Caki2 (cell line): ENCODE measurements at regions not wholly inside any gene's neighbourhood (a gene's known extent, or its start where the extent isn't known, plus 50 kb on each side); places are given as distances from the start of the nearest gene placed in this dataset.
"Not testable (repeated sequence)": the region's sequence is repeated elsewhere in the genome, so short reads cannot be mapped to it uniquely, and the experiment has no call there.

ENCODE experiments used
- DNase-seq: peaks from one replicate; pipeline ENCODE4 v3.0.0-alpha.2; 2015; ENCODE audit warnings: low read depth
- in situ Hi-C: cut with HindIII; loops from 2 replicates; pipeline ENCODE4 v1.10.0; 2016; ENCODE audit warnings: low sequenced_read_pairs, low pct_unique_long_range_greater_than_20kb, mixed read lengths

DNA sequence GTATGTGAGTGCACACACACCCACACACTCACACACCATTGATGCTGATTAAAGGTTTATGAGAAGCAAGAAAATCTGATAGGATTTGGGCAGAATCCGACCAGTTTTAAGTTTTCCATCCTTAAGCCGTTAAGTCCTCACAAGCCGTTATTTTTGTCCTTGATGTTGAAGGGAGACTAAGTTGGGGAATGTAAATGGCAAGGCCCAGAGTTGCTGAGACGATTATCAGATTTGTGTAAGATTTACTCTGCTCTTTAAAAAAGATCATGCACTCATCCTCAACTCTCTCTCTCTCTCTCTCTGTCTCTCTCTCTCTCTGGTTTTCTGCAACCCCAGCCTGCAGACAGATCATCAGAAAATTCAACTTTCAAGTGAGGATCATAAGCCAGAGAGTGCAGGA lies 238.8 kb downstream of the SMAD2 start:
- in situ Hi-C loops = no loop called here
- DNase-seq = no peak

DNA sequence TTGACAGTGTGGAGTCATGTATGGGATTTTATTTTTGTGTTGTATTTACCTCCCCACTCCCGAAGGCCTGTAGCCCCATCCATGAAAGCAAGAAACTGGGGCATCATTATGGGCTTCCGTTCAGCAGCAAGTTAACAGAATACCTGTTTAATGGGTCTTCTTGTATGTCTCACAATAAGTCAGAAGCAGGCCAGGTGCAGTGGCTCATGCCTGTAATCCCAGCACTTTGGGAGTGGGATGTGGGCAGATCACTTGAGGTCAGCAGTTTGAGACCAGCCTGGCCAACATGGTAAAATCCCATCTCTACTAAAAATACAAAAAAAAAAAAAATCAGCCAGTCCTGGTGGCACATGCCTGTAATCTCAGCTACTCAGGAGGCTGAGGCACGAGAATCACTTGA lies 239.7 kb downstream of the SMAD2 start:
- in situ Hi-C loops, DNase-seq: not testable (repeated sequence)

DNA sequence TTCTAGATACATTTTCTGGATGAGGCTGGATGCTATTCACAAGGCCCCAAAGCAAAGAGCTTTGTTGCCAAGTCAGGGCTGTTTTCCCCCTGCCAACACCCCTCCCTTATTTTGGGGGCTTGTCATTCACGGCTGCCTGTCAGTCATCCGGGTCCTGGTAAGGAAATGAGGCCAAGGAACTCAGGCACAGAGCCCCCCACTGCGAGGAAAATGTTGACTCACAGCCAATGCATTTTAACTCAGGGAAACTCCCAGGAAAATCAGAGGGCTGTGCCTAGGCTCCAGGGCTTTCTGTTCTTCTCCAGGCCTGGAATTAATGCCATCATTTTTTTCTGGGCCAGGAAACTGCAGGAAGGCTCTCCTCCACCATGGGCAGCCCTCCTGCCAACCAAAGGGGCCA lies 241.1 kb downstream of the SMAD2 start:
- in situ Hi-C loops = no loop called here
- no peak for DNase-seq

DNA sequence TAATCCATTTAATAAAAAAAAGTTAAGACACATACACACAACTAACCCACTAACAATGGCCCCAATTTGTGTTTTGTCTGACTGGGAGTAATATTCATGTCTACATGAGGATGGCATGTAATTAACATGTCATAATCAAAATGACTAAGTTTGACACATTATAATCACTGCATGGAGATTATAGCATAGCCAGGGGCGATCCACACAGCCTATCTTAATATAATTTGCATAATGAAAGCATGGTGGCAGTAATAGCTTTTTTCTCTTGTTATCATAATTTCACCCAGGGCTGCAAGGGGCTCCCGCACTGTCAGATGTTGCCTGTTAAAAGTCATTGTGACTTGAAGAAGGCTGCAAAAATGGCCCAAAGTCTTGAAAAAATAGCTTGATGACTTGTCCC lies 243.7 kb downstream of the SMAD2 start:
- in situ Hi-C loops = no loop called here
- no peak for DNase-seq

DNA sequence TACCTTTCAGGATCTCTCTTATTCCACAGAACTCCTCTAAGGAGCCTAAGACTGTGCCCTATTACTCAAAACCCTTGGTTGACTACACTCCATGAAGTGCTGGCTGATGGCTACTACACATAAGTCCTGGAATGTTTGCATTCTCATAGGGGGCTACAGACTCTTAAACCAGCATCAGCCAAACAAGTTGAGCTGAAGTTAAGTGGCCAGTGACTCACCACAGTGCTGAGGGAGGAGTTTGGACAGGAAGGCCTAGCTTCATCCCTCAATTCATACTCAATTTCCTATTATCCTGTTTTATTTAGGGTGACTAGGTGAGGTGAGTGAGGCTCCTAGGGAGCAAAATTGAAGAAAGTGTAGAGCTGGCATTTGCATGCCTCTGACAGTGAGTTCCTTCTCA lies 246.7 kb downstream of the SMAD2 start:
- in situ Hi-C loops = no loop called here
- DNase-seq = no peak

DNA sequence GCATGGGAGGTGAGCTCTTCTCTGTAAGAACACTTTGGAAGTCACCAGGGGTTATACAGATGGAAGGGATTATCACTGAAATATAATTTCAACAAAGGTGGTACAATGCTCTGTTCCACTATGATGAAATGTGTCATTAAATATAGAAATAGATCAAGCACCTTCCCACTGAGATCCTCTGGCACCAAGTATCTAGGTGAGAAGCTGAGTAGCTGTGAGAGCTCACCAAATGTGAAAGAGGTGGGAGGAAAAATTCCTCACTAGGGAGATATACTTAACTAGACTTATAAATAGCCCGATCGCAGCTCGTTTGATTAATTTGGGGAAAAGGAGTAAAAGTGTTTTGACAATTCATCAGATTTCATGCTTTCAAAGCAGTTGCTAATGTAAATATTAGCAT lies 247.6 kb downstream of the SMAD2 start:
- no peak for DNase-seq
- in situ Hi-C loops = no loop called here

- no peak for DNase-seq
- in situ Hi-C loops = no loop called here
Observed at GRCh38 chr18:47680488-47680887, 250.0 kb downstream of the SMAD2 start.

GRCh38 chr18:47679864-47680263 lies 250.6 kb downstream of the SMAD2 start:
- no peak for DNase-seq
- in situ Hi-C loops = no loop called here

DNA sequence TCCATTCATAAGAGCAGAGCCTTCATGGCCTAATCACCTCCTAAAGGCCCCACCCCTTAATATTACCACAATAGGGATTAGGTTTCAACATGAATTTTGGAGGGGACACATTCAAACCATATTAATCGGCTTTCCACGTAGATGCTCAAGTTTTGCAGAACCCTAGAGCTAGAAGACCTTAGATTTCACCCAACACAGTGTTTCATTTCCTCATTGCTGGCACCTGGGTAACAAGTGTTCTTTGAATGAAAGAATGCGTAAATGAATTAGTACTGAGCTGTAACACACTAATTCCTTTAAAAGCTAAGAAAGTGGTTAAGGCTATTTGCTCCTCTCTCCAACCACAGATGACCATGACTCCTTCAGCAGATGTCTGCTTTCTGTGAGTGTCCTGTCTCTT lies 252.5 kb downstream of the SMAD2 start:
- no peak for DNase-seq
- in situ Hi-C loops = no loop called here

GRCh38 chr18:47669815-47670214 lies 260.6 kb downstream of the SMAD2 start:
- in situ Hi-C loops = no loop called here
- DNase-seq = no peak

- DNase-seq = no peak
- in situ Hi-C loops = no loop called here
Observed at GRCh38 chr18:47658498-47658897, 272.0 kb downstream of the SMAD2 start.

- DNase-seq = no peak
- in situ Hi-C loops = no loop called here
Observed at GRCh38 chr18:47654988-47655387, 275.5 kb downstream of the SMAD2 start.

DNA sequence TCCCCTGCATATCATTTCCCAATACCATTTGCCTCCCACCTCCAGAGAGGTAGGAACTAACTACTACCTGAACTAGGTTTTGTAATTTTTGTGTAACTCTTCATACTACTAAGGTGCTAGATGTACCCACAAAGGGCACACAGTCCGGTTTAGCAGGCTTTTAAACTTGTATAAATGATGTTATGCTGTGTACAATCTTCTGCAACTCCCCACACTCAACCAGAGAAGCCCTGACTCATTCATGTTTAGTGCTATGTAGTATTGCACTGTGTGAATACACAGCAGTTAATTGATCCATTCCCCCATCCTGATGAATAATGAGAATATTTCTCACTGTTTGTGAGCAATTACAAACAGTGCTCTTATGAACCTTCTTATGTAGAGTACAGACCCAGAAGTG lies 285.6 kb downstream of the SMAD2 start:
- no peak for DNase-seq
- in situ Hi-C loops = no loop called here

GRCh38 chr18:47637551-47637950 lies 292.9 kb downstream of the SMAD2 start:
- in situ Hi-C loops, DNase-seq: not testable (repeated sequence)

- in situ Hi-C loops = no loop called here
- DNase-seq = no peak
Observed at GRCh38 chr18:47635416-47635815, 295.0 kb downstream of the SMAD2 start.

GRCh38 chr18:47632970-47633635 lies 297.4 kb downstream of the SMAD2 start:
- DNase-seq = no peak
- in situ Hi-C loops = no loop called here

DNA sequence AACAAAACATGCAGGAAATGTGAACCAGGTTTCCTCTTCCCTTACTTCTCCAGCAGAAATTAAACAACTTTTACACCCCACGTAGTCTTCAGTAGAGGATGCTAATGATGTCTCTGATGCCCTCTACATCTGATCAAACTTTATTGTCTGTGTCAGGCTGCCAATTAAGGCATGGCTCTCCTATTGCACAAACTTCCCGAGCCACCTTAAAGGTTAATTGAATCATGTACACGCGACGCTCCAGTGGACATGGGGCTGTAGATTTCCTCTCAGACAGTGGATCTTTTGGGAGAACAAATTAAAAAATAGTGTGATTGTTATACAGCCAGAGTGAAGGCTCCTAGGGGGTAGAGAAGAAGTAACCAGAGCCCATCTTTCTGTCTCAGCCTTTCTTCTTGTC lies 301.6 kb downstream of the SMAD2 start:
- in situ Hi-C loops = no loop called here

GRCh38 chr18:47628240-47628781 lies 302.1 kb downstream of the SMAD2 start:
- no peak for DNase-seq
- in situ Hi-C loops = no loop called here

More for the DNA sequence above, 301.6 kb downstream of the SMAD2 start:
- DNase-seq = no peak

DNA sequence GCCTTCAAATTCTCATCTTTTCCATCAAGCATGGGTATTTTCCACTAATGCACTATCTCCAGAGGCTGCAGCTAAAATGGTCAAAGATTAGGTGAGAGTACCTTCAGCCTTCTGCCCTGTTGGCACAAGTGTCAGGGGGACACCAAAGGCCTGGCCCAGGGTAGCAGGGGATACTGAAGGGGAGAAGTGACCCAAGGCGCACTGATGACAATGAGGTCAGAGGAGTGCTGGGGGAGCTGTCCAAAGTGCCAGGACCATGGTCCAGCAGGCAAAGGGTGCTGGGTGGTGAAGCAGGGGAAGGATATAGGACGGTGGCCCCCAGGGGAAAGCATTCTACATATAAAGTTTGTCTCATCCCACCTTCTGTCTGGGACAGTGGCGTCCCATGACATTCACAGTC lies 303.4 kb downstream of the SMAD2 start:
- in situ Hi-C loops = no loop called here
- no peak for DNase-seq

GRCh38 chr18:47619771-47620448 lies 310.5 kb downstream of the SMAD2 start:
- in situ Hi-C loops = no loop called here
- no peak for DNase-seq
